NOMO-1 (cell line): ENCODE measurements at regions not wholly inside any gene's neighbourhood (a gene's known extent, or its start where the extent isn't known, plus 50 kb on each side); places are given as distances from the start of the nearest gene placed in this dataset.
"Not testable (repeated sequence)": the region's sequence is repeated elsewhere in the genome, so short reads cannot be mapped to it uniquely, and the experiment has no call there.

Experiments used
- DNase-seq, 2 experiments: peaks; one replicate each; lab custom pipeline; 2025; ENCODE audit not compliant: unreplicated experiment in 2 of 2; lab: John Stamatoyannopoulos, UW

DNA sequence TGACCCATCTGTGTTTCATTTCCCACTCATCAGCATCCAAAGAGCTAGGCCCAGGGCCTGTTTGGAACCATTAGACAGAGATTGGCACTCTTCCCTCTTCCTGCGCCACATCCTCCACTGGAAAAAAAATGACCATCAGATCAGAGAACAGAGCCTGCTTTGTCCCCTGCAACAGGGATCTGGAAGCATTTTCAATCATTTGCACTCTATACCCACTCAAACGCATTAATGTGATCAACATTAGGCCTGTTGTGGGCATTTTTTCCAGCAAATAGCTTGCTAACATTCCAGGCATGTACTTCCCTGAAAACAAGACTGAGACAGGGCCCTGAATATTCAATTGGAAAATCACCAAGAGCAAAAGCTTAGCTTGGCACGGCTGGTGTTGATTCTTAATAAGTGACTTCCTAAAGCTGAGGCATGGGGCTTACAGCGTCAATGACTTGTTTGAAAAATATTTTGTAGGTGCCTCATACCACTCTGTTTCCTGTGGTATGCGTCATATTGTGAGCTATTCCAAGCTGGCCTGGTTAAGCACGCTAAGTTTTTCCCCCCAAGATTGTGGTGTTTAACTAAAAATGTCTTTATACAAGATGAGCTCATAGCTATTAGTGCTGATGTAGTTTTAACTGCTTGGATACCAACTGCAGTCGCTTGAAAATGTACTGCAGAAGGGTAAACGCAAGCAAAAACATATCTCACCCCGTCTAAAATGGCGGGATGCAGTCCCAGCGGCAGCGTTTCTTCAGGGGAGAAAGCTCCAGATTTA is 404.4 kb downstream of the SPRY2 start:
- DNase-seq, result no peak

DNA sequence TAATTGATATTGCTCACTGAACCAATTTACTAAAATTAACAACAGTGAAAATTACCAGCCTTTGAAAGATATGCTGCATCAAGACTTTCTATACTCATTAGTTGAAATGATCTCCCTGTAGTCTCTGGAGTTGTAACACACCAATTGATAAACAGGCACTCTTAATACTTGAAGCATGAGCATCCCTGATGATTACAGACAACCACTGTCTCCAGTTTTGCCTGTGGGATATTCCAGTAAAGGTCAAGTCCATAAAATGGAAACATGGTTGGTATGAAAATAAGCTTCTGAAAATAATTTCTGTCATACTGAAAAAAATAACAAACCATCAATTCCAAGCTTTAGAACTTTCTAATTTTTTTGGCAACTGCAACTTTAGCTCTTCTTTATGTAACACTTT is 405.8 kb downstream of the SPRY2 start:
- no peak for DNase-seq

DNA sequence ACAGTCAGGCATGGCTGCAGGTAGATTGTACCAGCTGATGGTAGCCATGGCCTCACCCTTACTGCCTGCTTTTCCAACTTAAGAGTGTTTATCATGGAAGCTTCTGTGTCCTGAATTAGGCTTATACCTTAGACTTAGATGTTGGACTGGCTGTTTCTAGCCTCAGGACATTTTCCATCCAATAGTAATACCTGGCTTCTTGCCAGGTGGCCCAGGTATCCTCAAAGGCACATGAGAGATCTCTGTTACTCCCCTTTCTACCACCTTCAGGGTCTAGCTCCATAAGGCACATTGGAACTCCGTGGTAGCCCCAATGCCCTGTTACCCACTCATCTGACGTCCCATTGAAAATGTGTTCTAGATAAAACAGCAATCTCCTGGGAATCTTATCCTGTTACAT is 407.5 kb downstream of the SPRY2 start:
- DNase-seq, result no peak

DNA sequence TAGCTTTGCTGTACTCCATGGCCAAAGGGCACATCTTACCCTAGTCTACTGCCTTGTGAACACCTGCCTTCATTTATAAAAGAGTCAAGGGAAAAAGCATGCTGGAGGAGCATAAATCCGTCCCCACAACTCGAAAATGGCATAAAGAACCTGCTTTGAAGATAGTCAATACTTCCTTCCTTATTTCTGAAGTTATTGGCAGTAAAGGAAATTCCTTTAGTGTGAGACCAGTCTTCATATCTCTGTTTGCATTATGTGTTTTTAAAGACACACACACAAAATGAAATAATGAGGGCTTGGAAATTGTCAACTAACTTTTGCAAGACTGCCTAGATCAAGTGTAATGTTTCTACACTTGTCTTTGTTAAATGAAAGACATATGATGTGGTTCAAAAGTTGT is 408.4 kb downstream of the SPRY2 start:
- no peak for DNase-seq

DNA sequence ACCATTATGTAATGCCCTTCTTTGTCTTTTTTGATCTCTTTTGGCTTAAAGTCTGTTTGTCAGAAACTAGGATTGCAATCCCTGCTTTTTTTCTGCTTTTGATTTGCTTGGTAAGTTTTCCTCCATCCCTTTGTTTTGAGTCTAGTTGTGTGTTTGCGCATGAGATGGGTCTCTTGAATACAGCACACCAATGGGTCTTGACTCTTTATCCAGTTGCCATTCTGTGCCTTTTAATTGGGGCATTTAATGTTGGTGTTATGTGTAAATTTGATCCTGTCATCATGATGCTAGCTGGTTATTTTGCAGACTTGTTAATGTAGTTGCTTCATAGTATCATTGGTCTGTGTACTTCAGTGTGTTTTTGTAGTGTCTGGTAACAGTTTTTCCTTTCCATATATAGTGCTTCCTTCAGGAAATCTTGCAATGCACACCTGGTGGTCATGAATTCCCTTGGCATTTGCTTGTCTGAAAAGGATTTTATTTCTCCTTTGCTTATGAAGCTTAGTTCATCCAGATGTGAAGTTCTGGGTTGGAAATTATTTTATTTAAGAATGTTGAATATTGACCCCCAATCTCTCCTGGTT is 416.9 kb downstream of the SPRY2 start:
- DNase-seq, result not testable (repeated sequence)

DNA sequence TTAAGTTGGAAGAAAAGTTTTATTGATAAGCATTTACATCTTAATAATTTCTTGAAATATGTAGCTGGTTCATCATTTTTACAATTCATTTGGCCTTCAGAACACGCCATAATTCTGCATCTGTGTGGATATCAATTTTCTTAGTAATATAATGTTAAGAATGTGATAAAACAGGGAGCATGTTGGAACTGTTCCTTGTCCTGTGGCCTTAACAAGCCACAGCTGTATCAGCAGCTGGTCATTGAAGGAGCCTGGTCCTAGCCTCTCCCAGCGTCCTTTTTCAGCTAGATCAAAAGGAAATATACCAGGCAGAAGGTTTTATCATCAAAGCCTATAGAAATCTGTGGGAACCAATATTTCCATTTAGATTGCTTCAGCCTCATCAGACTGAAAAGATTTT is 421.8 kb downstream of the SPRY2 start:
- no peak for DNase-seq

DNA sequence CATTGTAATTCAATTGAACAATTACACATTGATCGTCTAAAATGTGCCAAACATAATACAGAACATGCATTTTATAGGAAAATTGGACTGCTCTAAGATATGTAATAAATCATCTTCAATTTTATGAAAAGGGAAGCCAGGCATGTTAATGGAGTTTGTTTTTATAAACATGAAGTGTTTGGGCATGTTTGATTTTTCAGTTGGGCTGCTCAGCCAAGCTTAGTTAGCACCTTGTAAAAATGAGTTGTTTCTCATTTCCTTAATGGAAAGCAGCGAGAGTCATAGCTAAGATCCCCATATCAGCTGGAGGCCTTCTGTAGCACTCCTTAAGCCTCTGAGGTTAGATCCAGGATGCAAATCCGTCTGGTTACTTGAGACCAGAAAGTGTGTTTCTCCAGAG is 422.3 kb downstream of the SPRY2 start:
- no peak for DNase-seq

DNA sequence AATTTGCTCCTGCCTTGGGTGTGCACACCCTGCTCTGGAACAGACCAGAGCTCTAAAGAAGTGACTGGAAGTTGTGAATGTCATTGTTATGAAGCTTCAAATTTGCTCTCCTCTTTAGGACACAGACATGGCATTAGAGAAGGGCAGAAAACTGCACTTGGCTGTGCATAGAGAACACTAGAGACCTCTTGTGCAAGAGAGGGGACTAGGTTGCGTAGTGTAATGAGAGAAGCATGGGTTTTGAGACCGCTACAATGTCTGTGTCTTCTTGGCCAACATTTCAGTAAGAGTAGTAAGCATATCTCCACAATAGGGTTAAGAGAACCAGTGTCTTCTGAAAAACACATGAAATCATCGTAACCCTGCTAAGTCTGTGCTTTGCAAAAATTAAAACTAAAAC is 423.3 kb downstream of the SPRY2 start:
- peak; percentile 24 for DNase-seq

DNA sequence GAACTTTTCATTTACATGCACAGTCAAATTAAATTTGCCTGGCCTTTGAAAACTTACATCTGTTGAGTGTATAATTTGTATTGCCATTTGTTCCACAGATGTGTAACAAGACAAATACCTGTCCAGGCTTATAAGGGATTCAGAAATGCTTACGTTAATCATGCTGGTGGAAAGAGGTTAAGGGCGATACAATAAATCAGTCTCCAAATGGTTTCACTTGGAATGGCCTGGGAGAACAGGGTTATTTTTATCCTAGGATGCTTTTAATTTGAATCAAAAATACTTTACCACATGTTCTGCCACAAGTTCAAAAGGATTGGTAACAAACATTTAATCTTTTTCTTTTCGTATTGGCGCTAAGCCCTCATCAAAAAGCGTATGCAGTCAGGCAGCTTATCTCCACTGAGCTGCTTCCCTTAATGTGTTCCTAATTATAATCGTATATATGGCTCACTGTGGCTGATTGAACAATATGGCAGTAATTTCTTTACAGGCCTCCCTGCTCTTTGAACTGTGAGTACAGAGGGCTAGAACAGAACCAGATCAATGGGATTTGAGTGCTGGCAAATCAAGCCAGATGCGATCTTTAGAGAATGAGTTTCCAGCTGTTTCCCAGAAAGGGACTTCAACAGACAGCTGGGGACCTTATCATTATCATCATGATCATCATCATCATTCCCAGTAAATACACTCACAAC is 425.7 kb downstream of the SPRY2 start:
- no peak for DNase-seq

DNA sequence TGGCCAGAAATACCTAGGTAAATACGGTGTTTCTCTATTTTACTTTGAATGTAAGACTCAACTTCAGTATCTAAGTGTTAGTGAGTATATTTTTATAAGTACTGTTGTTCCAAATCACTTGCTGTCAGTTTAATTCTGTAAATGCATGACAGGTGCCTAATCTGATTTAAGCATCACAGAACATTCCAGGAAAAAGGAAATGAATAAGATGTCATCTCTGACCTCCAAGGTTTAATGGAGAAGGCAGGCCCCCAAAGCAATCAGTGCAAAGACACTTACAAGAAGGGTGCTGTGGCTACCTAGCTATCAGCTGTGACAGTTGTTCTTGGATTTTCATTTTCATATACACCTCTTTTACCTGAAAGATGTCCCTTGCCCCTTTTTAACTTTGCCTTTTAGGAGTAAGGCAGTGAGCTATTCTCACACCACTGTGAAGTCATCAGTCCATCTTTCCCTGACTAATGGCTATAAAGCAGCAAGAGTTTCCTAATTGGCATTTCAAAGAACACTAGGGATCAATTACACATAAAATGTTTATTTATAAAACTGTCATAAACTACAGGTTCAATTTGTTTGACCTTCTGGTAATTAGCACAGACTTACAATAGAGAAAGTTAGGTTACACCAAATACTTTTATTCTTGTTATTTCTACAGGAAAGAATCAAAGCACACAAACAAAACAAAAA is 427.6 kb downstream of the SPRY2 start:
- DNase-seq, result no peak

DNA sequence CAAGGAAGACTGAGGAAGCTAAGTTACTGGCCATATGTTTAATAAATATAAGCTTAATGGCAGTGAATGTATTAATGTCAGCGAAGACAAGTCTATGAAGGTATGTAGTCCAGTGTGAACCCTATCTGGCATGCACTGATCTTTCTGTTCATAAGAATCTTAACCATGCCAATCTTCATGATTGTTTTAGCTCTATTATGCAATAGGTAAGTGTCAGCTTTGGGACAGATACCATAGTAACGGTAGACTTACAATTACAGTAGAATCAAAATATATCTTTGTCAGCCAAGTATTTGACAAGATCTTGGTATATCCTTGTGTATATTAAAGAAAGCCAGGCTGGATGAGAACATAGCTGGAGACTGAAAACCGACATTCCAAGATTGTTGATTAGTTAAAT is 428.5 kb downstream of the SPRY2 start:
- DNase-seq, result no peak

DNA sequence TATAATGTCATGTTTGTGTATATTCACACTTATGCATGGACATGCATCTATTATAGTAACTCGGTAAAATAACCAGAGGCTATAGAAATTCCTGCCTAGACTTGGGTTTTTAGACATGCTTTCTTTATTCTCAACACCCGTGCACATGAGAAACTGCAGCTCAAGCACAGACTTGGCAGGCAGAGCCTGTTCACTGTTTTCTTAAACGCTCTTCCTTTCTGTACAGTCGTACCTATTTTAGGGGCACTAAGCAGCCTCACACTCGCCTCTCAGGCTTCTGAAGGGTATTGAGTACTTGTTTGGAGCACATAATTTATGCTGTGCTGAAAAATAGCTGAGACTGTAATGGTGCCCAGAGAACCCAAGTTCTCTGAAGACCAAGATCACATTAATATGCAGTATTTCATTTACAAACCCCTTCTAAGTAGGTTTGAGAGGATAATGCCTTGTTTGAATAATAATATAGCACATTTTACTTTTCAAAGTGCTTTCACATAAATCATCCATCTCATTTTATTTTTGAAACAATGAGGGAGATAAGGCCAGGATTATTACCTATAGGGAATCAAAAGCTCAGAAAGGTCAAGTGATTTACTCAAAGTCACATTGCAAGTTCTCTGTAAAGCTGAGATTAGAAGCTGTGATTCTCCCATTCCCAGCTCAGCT is 429.9 kb downstream of the SPRY2 start:
- no peak for DNase-seq

DNA sequence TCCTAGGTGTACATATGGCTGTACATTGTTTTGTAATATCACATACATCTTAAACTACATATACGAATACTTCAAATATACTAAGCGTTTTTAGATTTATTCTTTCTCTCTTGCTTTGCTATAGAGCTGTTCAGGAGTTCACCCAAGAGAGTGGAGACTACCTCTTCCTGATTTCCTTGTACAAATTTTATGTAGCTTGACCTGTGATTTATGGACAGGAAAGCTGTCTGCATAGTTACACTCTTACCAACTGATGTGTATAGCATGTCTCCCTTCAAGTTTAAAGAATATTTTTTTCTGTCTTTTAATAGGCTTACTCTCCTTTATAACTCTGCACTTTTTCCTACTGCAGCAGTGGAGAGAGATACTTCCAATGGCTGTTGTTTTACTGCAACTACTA is 428.7 kb downstream of the NDFIP2 start:
- no peak for DNase-seq

DNA sequence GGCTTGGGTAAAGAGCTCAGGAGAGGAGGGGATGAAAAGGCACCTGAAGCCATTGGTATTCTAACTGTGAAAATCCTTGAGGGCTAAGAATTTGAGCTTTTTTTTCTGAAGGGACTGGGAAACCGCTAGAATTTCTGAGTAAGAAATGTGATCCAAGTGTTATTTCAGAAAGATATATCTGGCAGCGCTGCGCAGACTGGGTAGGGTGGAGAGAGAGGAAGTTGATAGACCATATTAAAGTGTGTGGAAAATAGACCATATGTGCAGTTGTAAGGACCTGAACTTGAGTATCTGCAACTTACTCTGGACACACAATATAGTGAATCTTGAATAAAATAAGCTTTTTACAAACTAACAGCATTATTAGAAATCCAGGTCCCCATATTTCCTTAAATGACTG is 427.4 kb downstream of the NDFIP2 start:
- DNase-seq, result no peak

DNA sequence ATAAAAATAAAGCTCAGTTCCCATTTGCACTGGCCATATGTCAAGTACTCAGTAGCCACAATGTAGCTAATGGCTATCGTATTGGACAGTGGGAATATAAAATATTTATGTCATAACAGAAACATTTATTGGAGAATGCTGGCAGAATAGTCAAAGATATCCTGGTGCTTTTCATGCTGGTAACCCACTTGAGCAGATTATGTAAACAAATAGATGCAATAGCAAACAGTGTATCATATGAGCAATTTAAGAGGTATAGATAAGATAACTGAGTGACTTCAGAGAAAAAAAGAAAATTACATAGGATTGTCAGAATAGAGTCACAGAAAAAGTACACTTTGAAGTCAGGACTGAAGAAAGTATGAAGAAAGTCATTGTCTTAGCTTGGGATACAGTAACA is 426.6 kb downstream of the NDFIP2 start:
- no peak for DNase-seq

DNA sequence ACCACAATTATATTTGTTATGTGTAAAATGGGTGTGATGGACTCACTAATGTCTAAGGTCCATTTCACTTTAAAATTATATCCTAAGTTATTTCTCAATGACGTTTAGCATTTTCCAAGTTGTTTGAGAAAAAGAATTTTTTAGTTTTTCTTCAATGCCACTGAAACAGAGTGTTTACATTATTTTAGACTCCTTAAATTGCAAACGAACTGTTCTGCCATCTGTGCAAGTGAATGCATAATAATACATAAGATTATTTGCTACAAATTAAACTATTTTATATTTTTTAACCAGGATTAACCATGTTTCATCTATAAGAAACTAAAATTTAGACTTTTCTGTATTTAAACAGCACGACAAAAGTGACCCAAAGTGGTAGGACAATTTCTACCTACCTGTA is 425.4 kb downstream of the NDFIP2 start:
- no peak for DNase-seq

DNA sequence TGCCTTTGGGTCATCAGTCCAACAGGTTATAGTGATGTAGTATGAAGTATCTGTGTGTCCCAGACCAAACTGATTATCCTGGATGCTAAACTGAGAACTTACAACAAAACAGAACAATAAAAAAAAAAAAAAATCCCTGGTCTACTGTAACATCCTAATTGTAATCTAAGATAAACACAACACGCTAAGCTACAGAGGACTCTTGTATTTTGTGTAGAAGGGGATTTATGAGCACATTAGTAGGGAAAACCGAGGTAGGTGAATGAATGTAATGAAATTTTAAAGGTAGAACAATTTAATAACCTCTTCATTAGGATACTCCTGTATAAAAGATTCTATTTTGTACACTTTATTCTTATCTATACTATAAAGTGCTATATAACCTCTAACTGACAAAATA is 424.1 kb downstream of the NDFIP2 start:
- DNase-seq, result no peak

DNA sequence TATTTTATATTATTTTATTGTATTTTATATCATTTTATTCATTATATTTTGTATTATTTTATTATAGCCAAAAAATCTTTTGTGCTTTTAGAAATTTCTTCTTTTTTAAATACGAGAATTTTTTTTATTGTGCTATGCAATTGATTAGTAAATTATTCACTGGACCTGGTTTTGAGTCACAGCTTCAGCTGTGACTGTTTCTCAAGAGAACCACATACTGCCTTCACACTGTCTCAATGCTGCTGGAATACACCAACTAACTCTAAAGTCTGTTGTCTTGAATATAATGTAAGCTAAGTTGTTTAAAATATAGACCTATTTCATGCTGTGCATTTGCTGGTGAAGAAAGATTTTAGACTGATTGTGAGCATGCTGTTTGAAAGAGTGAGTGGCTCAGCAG is 423.6 kb downstream of the NDFIP2 start:
- DNase-seq, result no peak

DNA sequence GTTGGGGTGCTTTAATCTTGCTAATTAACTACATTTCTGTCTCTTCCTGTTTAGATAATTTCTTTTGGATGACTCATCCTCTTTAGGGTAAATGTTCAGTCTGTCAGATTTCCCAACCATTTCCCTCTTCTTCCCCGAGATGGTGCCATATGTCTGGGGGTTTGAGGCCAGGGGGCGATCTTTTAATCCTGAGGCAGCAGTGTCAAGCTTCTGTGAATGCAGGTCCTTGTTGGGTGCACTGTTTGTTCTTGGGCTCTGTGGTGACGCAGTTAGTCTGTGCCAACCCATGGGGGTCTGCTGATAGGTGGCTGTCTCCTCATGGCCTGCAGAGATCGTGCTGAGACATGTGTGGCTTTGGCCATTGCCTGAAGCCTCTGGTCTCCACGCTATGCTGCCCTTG is 420.4 kb downstream of the NDFIP2 start:
- peak; percentile 56 to 73 for DNase-seq

DNA sequence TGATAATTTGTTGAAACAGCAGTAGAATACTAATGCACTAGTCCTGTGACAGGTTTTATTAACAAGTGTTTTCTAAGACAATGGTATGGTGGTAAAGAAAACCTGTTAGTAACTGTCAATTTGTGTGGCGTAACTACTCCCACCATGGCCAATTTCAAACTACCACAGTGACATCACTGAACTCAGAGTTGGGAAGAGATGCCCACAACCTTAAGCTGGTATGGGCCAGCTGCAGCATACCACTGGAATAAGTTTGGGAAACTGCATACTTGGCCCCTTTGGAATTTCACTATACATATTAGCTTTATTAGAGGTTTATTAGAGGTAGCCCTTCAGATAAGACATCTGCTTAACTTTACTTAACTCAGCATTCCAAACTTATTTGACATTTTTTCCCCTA is 419.4 kb downstream of the NDFIP2 start:
- DNase-seq, result no peak

DNA sequence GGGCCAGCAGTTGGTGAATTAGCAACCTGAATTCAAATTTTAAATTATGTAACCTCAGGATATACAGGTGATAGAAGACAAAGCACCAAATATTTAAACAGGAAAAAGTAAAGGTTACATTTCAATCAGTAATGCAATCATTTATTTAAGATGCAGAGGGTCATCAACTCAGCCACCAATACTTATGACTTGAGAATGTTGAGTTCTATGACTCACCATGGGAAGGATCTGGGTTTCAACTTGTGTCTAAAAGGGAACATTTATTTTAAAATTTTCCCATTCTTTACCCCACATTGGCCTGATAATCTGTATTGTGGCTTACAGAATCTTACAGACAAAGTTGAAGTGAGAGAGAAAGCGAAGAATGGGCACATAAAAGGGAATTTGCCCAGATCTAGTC is 418.0 kb downstream of the NDFIP2 start:
- DNase-seq, result no peak
